ENCODE measurements at regions not wholly inside any gene's neighbourhood (a gene's known extent, or its start where the extent isn't known, plus 50 kb on each side); places are given as distances from the start of the nearest gene placed in this dataset.

DNA sequence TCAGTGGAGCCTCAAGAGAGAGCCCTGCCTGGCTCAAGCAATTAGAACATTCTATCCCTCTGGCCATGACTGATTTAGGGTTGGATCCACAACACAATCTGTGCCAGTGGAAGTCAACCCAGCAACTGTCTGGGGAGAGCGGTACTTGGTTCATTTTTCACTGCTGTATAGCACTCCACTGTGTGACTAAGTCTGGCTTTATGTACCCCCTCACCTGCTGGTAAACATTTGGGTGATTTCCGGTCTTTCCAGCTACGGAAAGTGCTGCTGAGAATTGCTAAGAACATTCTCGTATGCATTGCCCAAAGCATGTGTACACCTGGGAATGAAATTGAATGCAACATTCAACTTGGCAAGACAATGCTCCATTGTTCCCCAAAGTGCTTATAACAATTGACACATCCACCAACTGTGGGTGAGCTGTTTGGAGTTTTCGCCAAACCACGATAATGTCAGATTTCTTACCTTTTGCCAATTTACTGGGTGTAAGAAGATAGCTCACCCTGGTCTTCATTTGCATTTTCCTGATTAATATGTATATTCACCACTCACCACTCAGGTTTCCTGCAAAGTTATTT lies 63.5 kb upstream of the MED9 start:
- ATAC-seq: no peak
- no peak for TF ChIP-seq OSR1 (CRISPR knock-in tag; IDR thresholded peaks at IDR 0.05)
- TF ChIP-seq PPARA (CRISPR knock-in tag; IDR thresholded peaks at IDR 0.05; ENCODE audit: borderline replicate concordance): no peak
- no peak for TF ChIP-seq POU6F1 (CRISPR knock-in tag; IDR thresholded peaks at IDR 0.05; ENCODE audit: borderline replicate concordance, low read depth)
- no peak for TF ChIP-seq ZC3H10 (CRISPR knock-in tag; IDR thresholded peaks at IDR 0.05)

- no peak for TF ChIP-seq BACH2 (CRISPR knock-in tag; IDR thresholded peaks at IDR 0.05; ENCODE audit: borderline replicate concordance)
- TF ChIP-seq, protein P1, sequence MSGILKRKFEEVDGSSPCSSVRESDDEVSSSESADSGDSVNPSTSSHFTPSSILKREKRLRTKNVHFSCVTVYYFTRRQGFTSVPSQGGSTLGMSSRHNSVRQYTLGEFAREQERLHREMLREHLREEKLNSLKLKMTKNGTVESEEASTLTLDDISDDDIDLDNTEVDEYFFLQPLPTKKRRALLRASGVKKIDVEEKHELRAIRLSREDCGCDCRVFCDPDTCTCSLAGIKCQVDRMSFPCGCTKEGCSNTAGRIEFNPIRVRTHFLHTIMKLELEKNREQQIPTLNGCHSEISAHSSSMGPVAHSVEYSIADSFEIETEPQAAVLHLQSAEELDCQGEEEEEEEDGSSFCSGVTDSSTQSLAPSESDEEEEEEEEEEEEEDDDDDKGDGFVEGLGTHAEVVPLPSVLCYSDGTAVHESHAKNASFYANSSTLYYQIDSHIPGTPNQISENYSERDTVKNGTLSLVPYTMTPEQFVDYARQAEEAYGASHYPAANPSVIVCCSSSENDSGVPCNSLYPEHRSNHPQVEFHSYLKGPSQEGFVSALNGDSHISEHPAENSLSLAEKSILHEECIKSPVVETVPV (CRISPR knock-in tag; IDR thresholded peaks at IDR 0.05): no peak
- no peak for TF ChIP-seq SNAI2 (CRISPR knock-in tag; IDR thresholded peaks at IDR 0.05)
- ATAC-seq: no peak
These were observed 63.0 kb upstream of the MED9 start for GRCh38 chr17:17413821-17414220.

GRCh38 chr17:17414341-17414805 lies 62.4 kb upstream of the MED9 start:
- TF ChIP-seq ZNF70 (CRISPR knock-in tag; IDR thresholded peaks at IDR 0.05): no peak
- no peak for TF ChIP-seq ARNTL (CRISPR knock-in tag; IDR thresholded peaks at IDR 0.05; ENCODE audit: borderline replicate concordance, low read depth)
- no peak for TF ChIP-seq ZNF565 (CRISPR knock-in tag; conservative IDR thresholded peaks at IDR 0.05; ENCODE audit: low read depth)
- no peak for ATAC-seq

GRCh38 chr17:17415006-17415405 lies 61.8 kb upstream of the MED9 start:
- no peak for TF ChIP-seq ARNTL (CRISPR knock-in tag; IDR thresholded peaks at IDR 0.05; ENCODE audit: borderline replicate concordance, low read depth)
- TF ChIP-seq ISL1 (CRISPR knock-in tag; IDR thresholded peaks at IDR 0.05): no peak
- TF ChIP-seq BACH2 (CRISPR knock-in tag; IDR thresholded peaks at IDR 0.05; ENCODE audit: borderline replicate concordance): no peak
- no peak for TF ChIP-seq ZFP3 (CRISPR knock-in tag; IDR thresholded peaks at IDR 0.05)
- no peak for TF ChIP-seq TSHZ2 (CRISPR knock-in tag; IDR thresholded peaks at IDR 0.05)
- no peak for TF ChIP-seq ZFP30 (CRISPR knock-in tag; IDR thresholded peaks at IDR 0.05)
- TF ChIP-seq TCF4 (CRISPR knock-in tag; IDR thresholded peaks at IDR 0.05; ENCODE audit: borderline replicate concordance): no peak
- no peak for TF ChIP-seq POU6F1 (CRISPR knock-in tag; IDR thresholded peaks at IDR 0.05; ENCODE audit: borderline replicate concordance, low read depth)
- no peak for TF ChIP-seq ZC3H10 (CRISPR knock-in tag; IDR thresholded peaks at IDR 0.05)
- ATAC-seq: no peak

DNA sequence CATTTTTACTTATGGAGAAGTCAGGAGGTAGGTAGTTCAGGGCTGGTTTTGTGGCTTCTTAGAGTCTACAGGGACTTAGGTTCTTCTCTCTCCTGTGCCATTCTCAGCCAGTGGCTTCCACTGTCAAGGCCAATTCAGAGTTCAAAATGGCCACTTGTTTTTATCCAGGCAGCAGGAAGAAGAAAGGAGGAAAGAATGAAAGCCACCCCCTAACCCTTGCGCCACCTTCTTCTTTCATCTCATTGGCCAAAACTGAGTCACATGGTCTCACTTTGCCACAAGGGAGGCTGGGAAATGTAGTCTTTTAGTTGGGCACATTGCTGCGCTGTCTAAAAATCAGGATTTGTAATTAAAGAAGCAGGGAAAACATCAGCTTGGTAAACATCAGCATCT lies 60.8 kb upstream of the MED9 start:
- TF ChIP-seq TOX (CRISPR knock-in tag; IDR thresholded peaks at IDR 0.05; ENCODE audit: borderline replicate concordance): no peak
- TF ChIP-seq BACH2 (CRISPR knock-in tag; IDR thresholded peaks at IDR 0.05; ENCODE audit: borderline replicate concordance): no peak
- no peak for TF ChIP-seq ZNF70 (CRISPR knock-in tag; IDR thresholded peaks at IDR 0.05)
- TF ChIP-seq, protein P1 (CRISPR knock-in tag; IDR thresholded peaks at IDR 0.05): no peak
- no peak for TF ChIP-seq ZFP30 (CRISPR knock-in tag; IDR thresholded peaks at IDR 0.05)
- no peak for TF ChIP-seq ARNTL (CRISPR knock-in tag; IDR thresholded peaks at IDR 0.05; ENCODE audit: borderline replicate concordance, low read depth)
- no peak for TF ChIP-seq ZNF8 (CRISPR knock-in tag; IDR thresholded peaks at IDR 0.05)
- TF ChIP-seq ESRRG (CRISPR knock-in tag; IDR thresholded peaks at IDR 0.05): no peak
- no peak for TF ChIP-seq RARB (CRISPR knock-in tag; IDR thresholded peaks at IDR 0.05)
- no peak for TF ChIP-seq CSDC2 (CRISPR knock-in tag; IDR thresholded peaks at IDR 0.05)
- TF ChIP-seq ZC3H10 (CRISPR knock-in tag; IDR thresholded peaks at IDR 0.05): no peak
- no peak for TF ChIP-seq TCF4 (CRISPR knock-in tag; IDR thresholded peaks at IDR 0.05; ENCODE audit: borderline replicate concordance)
- TF ChIP-seq ZFP3 (CRISPR knock-in tag; IDR thresholded peaks at IDR 0.05): no peak
- TF ChIP-seq ZNF565 (CRISPR knock-in tag; conservative IDR thresholded peaks at IDR 0.05; ENCODE audit: low read depth): no peak
- TF ChIP-seq PATZ1 (CRISPR knock-in tag; IDR thresholded peaks at IDR 0.05; ENCODE audit: borderline replicate concordance): no peak
- ATAC-seq: peak; percentile 82
